Ureter (tissue), 1 donor: ENCODE measurements at regions not wholly inside any gene's neighbourhood (a gene's known extent, or its start where the extent isn't known, plus 50 kb on each side); places are given as distances from the start of the nearest gene placed in this dataset.

ENCODE experiments used
- DNase-seq: peaks from one replicate; pipeline ENCODE4 v3.0.0-alpha.2; 2020; ENCODE audit warnings: low spot score
- donor health status: DM: yes; HTN: yes; CAD: no.

- no peak for DNase-seq
Observed at GRCh38 chr1:184141361-184141880, 89.9 kb downstream of the TSEN15 start.

GRCh38 chr1:184143449-184143848, 91.9 kb downstream of the TSEN15 start:
- no peak for DNase-seq

- no peak for DNase-seq
Observed at GRCh38 chr1:184145083-184145482, 93.6 kb downstream of the TSEN15 start.

GRCh38 chr1:184146202-184146601, 94.7 kb downstream of the TSEN15 start:
- DNase-seq: no peak

DNA sequence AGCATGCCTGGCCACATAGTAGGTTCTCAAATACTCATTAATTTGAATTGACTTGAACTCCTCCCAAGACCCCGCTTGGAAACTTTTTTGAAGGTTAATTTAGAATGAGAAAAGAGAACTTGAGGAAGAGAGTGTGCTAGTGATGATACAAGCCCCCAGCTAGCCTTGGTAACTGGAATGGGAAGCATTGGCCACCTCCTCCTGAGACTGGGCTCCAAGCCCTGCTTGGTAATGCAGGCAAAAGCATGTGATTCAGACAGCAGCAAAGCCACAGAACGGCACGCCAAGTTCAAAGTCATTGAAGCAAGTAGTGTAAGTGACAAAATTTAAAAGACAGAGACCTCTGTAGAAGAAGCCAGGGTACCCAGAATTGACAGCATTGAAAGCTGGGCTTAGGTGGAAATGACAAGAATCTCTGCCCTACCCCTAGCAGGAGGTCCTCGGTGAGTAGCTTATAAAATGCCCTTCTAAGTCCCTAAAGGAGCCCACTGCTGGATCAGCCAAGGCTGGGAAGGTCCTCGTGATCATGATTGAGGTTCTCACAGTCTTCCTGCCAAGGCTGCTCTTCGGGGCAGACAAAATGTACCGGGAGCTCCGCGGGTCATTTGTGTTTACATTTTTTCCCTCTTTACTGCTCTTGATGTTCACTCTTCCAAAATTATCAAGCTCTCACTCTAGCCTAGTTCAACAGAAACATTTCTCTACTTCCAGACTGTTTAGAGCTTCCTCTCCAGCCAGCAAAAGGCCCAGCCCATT, 99.4 kb downstream of the TSEN15 start:
- no peak for DNase-seq

DNA sequence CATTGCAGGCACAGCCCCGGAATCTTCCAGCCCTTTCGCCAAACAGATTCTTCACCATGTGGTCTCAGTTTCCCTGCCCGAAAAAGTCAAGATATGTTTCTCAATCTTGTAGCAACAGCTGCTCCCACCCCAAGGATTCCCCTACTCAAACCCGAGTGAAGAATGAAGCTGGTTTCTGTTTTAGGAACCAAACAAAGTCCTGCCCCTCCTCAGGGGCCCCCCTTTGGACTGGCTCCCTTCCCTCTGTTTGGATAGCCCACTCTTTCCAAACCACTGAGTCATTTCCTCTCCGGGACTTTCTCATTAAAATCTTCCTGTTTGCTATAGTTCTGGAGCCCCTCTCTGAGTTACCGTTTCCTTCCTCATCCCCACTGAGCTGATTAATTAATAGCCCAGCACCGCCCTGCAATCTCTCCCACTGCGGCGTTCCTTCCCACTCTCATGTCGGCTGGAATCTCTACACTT, 100.9 kb downstream of the TSEN15 start:
- DNase-seq: no peak

DNA sequence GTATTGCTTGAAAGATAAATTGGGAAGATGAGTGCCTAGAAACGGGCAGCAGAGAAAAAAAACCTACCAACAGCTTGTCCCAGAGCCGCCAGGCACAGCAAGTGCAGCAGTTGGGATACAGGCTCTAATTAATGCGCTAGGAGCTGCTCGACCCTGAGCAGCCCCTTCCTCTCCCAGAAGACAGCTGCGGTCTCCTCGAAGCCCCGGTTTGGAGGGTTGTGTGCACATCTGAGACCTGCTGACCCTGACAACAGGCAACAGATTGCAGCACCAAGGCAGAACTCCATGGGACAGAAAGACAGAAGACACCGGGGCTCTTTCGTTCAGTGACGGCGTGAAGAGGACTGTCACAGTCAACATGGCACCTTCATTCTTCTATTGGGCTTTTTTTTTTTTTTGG, 101.4 kb downstream of the TSEN15 start:
- no peak for DNase-seq

DNA sequence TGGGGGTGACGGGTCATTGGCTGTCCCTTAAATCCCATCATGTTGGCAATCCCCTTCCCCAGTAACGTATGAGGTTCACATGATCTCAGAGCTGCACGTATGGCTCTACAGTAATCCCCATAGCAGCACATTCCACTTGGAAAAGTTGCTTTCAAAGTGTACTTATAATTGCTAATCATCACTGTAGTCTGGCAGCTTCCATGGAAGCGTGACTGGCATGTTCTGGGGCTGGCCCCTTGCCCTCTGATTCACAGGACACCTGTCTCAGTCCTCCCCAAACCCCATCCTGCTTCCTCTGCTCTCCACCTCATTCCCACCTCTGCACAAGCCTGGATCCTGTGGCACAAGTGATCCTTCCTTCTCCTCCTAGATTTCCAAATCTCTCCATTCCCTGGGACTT, 102.2 kb downstream of the TSEN15 start:
- DNase-seq: no peak

GRCh38 chr1:184156521-184157393, 105.2 kb downstream of the TSEN15 start:
- no peak for DNase-seq

DNA sequence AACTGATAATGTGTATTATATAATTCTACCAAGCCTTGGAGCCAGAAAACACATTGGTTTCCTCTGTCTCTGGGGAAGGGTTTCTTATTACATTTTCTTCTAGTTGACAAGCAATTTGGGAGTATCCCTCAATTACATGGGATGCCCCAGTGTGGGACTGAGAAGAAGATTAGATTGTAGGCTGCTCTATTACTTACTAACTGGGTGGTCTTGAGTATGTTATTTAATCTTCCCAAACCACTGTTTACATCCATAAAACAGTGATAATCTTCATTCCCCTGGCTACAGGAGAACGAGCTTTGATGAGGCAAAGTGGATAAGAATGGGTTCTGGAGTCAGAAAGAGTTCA, 105.8 kb downstream of the TSEN15 start:
- no peak for DNase-seq

- no peak for DNase-seq
Observed at GRCh38 chr1:184158896-184159681, 107.6 kb downstream of the TSEN15 start.

GRCh38 chr1:184160236-184160635, 108.7 kb downstream of the TSEN15 start:
- DNase-seq: no peak

DNA sequence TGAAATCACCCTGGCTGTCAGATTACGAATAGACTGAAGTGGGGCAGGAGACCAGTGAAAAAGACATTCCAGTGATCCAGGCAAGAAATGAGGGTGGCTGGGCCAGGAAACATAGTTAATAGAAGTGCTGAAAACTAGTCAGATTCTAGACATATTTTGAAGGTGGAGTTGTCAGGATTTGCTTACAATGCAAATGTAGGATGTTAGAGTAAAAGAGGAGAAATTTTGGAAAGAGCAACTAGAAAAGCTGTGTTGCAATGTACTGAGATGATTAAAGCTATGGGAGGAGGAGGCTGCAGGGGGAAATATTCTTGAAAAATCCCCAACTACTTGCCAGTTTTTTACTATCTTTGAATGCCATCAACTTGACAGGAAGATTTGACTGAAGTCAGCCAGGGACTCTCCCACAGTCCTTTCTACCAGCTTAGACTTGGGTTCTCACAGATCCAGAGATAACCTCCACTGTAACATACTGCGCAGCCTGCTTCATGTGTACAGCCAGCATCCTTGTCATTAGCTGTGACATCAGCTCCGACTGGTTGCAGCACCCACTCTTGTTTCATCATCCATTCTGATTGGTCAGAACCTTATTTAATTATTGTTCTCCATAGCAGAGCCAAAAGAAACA, 109.7 kb downstream of the TSEN15 start:
- no peak for DNase-seq

DNA sequence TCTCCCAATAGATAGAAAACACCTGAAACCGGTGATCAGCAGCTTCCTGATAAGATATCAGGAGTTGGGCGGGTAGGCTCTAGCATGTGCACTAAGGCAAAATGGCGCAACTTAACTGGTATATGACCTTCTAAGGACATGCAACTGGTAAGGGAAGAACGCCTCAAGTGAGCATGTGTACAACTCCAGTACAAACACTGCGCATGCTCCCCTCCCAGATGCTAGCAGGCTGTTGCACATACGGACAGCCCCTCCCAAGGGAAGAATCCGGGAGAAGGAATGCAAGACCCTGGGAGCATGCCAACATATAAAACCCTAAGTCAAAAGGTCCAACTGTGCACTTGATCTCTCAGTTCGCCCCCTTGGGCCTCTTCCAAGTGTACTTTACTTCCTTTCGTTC, 110.8 kb downstream of the TSEN15 start:
- DNase-seq: no peak

DNA sequence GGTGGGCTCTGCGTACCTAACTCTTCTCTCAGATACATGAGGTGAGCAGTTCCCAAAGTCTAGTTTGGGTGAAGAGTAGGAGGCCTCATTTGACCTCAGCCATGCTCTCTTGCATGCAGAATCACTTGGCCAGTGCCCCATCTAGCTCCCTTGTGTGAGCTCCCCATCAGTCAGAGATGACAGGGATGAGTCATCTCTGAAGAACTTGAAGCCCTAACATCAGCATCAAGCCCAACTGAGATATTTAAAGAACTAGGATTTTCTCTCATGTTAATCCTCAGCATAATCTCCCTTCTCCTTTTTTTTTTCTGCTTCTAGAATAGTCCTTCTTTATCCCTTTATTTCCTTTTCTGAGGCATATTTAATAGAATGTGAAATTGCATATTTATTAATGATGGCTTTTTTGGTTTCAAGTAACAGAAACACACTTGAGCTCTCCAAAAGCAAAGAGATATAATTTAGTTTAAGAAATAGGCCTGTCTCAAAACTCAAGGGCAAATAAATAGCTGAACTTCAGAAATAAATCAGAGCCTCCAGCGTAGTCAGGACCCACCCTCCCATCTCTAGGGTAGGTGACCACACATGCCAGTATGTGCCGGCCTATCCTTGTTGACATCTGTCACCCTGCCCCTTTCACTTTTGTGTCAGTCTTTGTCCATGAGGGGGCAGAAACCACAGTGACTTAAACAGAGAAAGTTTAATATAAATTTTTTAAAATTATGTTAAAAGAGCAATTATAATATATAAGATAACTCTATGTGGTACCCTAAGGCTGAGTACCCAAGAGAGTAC, 112.3 kb downstream of the TSEN15 start:
- DNase-seq: no peak

GRCh38 chr1:184164536-184164935, 113.0 kb downstream of the TSEN15 start:
- no peak for DNase-seq

DNA sequence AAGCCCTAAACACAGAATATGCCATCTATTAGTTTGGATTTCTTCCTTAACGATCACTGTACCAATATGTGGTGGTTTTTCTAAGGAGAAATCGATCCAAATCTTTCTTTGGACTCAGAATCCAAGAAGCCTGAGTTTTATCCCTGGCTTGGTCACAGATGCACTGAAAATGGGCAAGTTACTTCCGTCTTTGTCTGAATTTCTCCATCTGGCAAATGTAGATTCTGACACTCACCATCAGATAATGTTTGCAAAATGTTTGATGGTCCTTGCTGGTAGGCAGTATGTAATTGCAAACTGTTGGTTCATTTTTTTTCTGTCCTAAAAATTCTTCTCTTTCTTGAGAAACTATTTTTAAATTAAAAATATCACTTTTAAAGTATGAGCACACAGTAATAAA, 115.0 kb downstream of the TSEN15 start:
- no peak for DNase-seq

GRCh38 chr1:184167352-184167751, 115.8 kb downstream of the TSEN15 start:
- no peak for DNase-seq

GRCh38 chr1:184170719-184171118, 119.2 kb downstream of the TSEN15 start:
- no peak for DNase-seq

- no peak for DNase-seq
Observed at GRCh38 chr1:184176058-184176457, 124.5 kb downstream of the TSEN15 start.

DNA sequence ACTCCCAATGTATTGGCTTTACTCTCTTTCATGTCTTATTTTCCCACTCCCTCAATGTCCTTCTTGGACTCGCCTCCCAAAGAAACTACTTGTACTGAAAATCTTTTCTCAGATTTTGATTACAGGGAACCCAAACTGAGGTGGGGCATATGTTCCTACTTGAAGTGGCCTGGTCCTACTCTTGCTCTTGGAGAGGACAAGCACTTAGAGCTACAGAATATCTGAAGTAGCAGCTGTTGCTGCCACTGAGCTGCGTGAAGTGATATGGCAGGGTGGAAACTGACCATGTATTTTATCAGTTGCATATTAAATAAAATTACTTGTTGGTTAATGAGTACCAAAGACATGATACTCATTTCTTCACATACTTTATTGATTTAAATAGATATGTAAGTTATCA, 129.5 kb downstream of the TSEN15 start:
- no peak for DNase-seq
